ENCODE measurements at regions not wholly inside any gene's neighbourhood (a gene's known extent, or its start where the extent isn't known, plus 50 kb on each side); places are given as distances from the start of the nearest gene placed in this dataset.

- no peak for TF ChIP-seq EZH2phosphoT487 (IDR thresholded peaks at IDR 0.05; ENCODE audit: low read depth, severe bottlenecking, unreplicated experiment)
- no peak for TF ChIP-seq CTCF (IDR thresholded peaks at IDR 0.05; ENCODE audit: poor library complexity)
Observed at GRCh38 chr2:71806432-71806831, 341.2 kb downstream of the CYP26B1 start.

Data from hepatocyte (in vitro differentiated cells).